ENCODE measurements at regions not wholly inside any gene's neighbourhood (a gene's known extent, or its start where the extent isn't known, plus 50 kb on each side); places are given as distances from the start of the nearest gene placed in this dataset.

DNA sequence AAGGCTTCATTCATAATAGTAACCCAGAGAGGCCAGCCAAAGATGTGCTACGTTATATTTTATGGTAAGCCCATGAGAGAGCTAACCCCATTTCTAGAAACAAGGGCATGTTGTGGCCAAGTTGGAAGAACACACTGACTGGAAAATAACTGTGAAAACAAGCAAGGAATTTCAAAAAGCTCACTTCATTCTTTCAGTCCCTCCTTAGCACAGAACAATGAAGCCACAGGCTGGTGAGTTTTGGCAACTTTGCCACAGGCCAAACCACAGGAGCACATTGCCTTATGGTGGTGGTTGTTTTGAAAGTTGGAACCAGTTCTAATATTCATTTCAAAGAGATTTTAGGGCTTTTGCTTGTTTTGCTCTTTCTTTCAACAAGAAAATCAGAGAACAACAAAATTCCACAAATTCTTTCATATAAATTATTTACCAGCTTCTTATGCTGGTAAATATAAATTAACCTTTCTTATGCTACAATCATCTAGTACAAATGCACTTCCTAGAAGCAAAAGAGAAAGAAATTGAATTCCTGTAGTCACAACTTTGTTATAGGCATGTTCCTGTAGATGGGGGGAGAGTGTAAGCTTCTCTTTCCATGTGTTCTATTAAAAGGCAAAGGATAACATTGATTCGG, 225.4 kb upstream of the RFX3 start:
- TF ChIP-seq CTCF (IDR thresholded peaks at IDR 0.05): no peak
- TF ChIP-seq POLR2A (IDR thresholded peaks at IDR 0.05): no peak
- Histone ChIP-seq H3K4me3 (no peak overlapping the region), H3K36me3 (replicated peaks in 1 of 2; ENCODE audit: insufficient read depth in 1 of 2, low read depth in 2 of 2) (no peaks in the 10 kb centered on the region), H3K9me3 (no peaks in the 10 kb centered on the region), H3K27ac (peak overlapping the region in 3 of 4 donors; percentile 43 to 69 (median 51)), H3K4me1 (peaks cover 13% of the 10 kb centered on the region), H3K27me3 (no peaks in the 10 kb centered on the region)
- WGBS, 2 donors: 42 to 50% methylated on average over 2 of the region's 2 CpGs
- intact Hi-C loops (cut with DNase I): no loop called here
- DNase-seq (peak in 1 of 4 donors; percentile 13), ATAC-seq (no peak)

- intact Hi-C loops (cut with DNase I): no loop called here
- H3K36me3 ChIP-seq (replicated peaks in 1 of 2; ENCODE audit: insufficient read depth in 1 of 2, low read depth in 2 of 2): no peaks in the 10 kb centered on the region
- no peak overlapping the region for H3K4me3 ChIP-seq
- ATAC-seq: no peak
- TF ChIP-seq POLR2A (IDR thresholded peaks at IDR 0.05) (no peak), CTCF (IDR thresholded peaks at IDR 0.05) (no peak)
- WGBS, 2 donors: 68 to 76% methylated on average over 5 of the region's 5 CpGs
- no peaks in the 10 kb centered on the region for H3K9me3 ChIP-seq
- H3K27me3 ChIP-seq: no peaks in the 10 kb centered on the region
- peaks cover 13% of the 10 kb centered on the region for H3K4me1 ChIP-seq
- no peak for DNase-seq
- H3K27ac ChIP-seq: peak overlapping the region in 3 of 4 donors; percentile 43 to 69 (median 51)
Measured at GRCh38 chr9:3750321-3750720, 224.5 kb upstream of the RFX3 start.

GRCh38 chr9:3746296-3747275, 220.8 kb upstream of the RFX3 start:
- no peak overlapping the region for H3K4me3 ChIP-seq
- no peaks in the 10 kb centered on the region for H3K36me3 ChIP-seq (replicated peaks in 1 of 2; ENCODE audit: insufficient read depth in 1 of 2, low read depth in 2 of 2)
- no peak for TF ChIP-seq POLR2A (IDR thresholded peaks at IDR 0.05)
- no peak for TF ChIP-seq CTCF (IDR thresholded peaks at IDR 0.05)
- intact Hi-C loops (cut with DNase I): no loop called here
- H3K4me1 ChIP-seq: peaks cover 12% of the 10 kb centered on the region
- ATAC-seq: no peak
- no peaks in the 10 kb centered on the region for H3K27me3 ChIP-seq
- H3K27ac ChIP-seq: no peak overlapping the region
- WGBS, 2 donors: 24 to 27% methylated on average over 1 of the region's 1 CpG
- no peak for DNase-seq
- no peaks in the 10 kb centered on the region for H3K9me3 ChIP-seq

DNA sequence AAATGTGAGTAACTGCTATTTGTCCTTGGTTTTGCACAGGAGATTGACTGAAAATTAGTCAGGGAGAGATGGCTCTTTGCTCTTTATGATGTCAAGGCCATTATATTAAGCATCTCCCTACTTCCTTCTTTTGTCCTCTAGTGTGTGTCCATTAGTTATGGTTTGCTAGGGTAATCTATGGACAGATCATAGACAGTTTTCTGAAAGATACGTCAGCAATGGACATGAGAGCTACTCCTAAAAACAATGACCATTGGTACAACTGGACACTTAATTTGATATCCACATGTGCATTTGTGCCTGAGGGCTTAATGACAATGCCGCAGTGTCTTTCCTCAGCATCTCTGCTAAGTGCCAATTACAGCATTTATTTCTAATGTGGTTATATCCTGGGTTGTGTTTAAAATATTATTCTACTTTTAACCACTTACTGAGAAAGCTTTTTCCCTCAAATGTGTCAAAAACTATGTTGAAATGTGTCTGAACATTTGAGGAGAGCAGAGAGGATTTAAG, 218.2 kb upstream of the RFX3 start:
- no peaks in the 10 kb centered on the region for H3K27me3 ChIP-seq
- peaks cover 7% of the 10 kb centered on the region for H3K4me1 ChIP-seq
- ATAC-seq: no peak
- no peaks in the 10 kb centered on the region for H3K36me3 ChIP-seq (replicated peaks in 1 of 2; ENCODE audit: insufficient read depth in 1 of 2, low read depth in 2 of 2)
- no peak for TF ChIP-seq POLR2A (IDR thresholded peaks at IDR 0.05)
- TF ChIP-seq CTCF (IDR thresholded peaks at IDR 0.05): no peak
- no peak overlapping the region for H3K27ac ChIP-seq
- H3K4me3 ChIP-seq: no peak overlapping the region
- 89 to 93% methylated on average over 2 of the region's 2 CpGs for WGBS, 2 donors
- intact Hi-C loops (cut with DNase I): no loop called here
- no peak for DNase-seq
- H3K9me3 ChIP-seq: no peaks in the 10 kb centered on the region
